HG03045 (cell line): ENCODE measurements at regions not wholly inside any gene's neighbourhood (a gene's known extent, or its start where the extent isn't known, plus 50 kb on each side); places are given as distances from the start of the nearest gene placed in this dataset.

Experiments used
- ATAC-seq: cut with Tn5 transposase; IDR thresholded peaks from one replicate; pipeline ENCODE4 v1.9.1; 2021; ENCODE audit warnings: mild to moderate bottlenecking, moderate library complexity; ENCODE audit not compliant: unreplicated experiment

DNA sequence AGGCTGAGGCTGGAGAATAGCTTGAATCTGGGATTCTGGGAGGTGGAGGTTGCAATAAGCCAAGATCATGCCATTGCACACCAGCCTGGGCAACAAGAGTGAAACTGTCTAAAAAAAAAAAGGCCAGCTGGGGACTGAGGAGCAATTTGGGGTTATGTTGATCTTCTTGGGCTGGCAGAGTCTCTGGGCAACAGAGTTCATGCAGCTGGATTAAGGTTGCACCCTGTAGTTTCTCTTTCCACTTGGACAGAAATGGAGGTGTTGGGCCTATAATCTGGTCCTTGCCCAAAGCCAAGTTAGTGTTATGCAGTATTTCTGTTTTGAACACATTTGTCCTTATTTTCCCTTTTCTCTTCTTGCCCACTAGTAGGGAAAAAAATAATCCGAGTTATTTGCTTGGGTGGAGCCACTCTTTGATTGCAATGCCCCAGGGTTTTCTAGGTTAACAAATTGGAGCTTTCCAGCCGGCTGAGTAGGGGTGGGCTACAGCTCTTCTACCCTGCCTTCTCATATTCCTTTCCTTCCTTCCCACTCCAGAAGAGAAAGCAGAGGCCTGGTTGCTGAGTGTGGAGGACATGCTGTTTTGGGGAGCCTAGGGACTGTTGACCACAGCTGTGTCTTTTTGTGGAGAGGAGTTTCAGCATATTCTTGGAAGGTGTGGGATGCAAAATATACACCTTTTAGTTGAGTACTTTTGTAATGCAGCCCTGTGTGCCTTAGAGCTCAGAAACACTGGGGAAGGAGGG is 213.9 kb downstream of the SOX4 start:
- ATAC-seq = no peak

- no peak for ATAC-seq
These were observed 214.5 kb downstream of the SOX4 start for GRCh38 chr6:21808045-21808470.

DNA sequence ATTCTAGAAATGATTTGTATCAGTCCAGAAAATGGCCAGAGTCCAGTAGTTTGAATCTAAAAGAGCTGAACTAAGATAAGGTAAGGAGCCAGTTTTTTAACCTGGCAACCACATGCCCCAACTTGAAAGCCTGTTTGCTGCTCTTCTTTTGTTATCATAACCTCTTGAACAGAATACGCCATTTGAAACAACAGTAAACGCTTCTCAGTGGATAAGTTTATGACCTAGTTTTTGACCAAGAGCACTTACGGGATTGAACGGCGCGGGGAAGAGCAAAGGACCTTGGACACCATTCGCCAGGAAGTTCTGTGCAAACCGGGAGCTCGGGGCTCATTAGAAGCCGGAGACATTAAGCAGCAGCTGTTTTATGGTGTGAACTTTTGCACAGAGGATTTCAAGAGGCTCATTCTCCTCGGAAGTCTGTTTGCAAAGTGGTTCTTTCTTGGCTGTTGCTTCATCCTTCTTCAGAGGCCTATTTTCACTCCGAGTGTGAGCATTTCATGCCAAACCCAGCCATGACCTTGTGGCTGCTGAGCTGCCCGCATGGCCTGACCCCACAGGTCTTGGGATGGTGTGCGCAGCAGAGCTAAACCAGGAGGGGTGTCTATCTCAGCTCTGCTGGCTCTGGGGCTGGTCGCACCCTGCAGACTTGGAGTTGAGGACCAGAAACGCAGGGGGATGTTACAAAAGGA is 215.1 kb downstream of the SOX4 start:
- ATAC-seq = no peak

GRCh38 chr6:21811484-21811883 is 217.9 kb downstream of the SOX4 start:
- no peak for ATAC-seq

DNA sequence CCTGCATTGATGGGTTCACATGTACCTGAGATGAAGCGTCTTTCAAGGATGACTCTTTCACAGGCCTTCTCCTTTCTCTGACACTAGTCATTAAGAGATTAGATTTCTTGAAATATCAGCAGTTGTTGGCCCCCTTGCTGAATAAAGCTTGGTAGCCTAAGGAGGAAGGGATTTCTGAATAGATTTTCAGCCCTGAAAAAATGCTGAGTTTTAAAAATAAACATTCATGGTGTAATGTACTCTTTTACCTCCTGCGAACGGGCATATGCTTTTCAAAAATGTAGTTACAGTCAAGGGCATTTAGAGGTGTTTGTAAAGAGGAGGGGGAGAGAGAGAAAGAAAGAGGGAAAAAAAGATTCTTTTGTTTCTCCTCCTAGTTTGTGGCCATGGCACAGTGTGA is 222.7 kb downstream of the SOX4 start:
- no peak for ATAC-seq

- no peak for ATAC-seq
These were observed 226.9 kb downstream of the SOX4 start for GRCh38 chr6:21820442-21820841.

- ATAC-seq = no peak
These were observed 229.8 kb downstream of the SOX4 start for GRCh38 chr6:21823371-21823770.

DNA sequence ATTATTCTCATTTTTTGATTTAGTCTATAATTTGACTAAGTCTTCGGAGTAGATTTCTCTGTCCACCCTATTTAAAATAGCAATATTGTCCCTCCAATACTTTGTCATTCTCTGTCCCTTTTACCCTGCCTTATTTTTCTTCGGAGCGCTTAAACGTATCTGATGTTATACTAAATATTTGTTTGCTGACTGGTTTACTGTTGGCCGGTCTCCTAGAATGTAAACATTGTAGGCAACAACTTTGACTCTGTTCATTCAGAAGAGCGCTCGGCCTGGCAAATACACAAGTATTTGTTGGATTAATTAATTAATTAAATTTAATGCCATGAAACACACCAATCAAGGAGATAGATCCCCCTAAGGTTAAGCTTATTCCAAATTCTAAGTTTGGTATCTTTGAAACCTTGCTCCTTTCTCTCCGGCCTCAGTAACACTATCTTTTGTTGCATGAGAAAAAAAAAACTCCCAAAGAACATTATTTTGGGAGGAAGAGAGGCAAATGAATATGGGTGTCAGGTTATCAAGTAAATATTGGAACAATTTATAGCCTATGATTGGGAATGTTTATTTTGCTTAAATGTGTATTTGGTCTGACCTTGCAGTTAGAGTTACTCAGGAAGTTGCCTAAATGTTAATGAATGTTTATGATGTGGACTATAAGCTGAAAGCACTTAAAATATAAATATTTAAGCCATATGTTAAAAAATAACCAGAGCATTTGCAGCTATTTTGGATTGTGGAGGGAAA is 231.1 kb downstream of the SOX4 start:
- no peak for ATAC-seq

GRCh38 chr6:21826023-21826422 is 232.5 kb downstream of the SOX4 start:
- no peak for ATAC-seq

DNA sequence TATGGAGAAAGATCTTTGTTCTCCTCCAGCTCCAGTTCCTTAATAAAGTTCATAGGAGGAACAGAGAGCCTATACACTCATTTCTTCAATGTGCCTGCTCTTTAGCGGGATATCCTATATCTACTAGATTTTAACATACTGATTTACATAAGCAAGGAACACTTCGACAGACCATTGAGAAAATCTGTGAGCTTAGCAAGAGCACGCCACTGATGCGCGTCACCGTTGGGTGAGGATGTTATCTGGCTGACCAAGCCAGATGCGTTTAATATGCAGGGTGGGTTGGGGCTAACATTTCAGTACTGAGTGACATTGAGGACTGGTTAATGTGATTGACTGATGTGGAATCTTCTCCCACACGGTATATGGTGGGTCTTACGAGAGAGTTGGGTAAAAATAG is 233.4 kb downstream of the SOX4 start:
- ATAC-seq = no peak

DNA sequence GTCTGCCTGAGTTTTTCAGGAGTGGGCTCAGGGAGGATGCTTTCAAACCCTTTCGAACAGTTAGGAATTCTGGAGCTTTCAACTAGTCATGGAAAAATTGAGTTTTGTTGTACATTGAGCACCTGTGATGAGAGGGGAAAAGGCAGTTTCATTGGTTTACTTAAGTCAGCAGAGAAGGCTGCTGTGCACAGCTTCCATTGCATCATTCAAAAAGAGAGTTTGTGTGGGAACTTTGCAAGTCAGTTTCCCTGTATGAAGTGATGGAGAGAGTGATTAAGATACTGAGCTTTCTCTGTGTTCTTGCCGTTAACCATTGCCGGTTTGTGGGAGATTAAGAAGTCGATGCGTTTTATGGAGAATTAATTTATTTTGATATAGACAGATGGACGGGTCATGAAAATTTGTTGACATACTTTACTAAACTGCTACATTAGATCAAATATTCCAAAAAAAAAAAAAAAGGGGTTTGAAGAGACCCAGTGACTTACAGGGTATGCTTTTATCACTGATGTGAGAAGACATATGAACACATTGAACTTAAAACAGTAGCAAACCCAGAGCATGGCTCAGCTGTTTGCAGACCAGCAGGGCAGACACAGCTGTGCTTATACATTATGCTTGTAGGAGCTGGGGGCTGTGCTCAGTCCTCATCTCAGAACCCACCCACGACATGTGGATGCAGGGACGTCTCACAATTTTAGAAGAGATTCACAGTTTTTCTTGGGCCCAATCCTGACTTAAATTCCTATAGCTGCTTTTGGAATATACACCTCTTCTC is 234.1 kb downstream of the SOX4 start:
- ATAC-seq = no peak

GRCh38 chr6:21828704-21829103 is 235.2 kb downstream of the SOX4 start:
- no peak for ATAC-seq

- no peak for ATAC-seq
These were observed 235.6 kb downstream of the SOX4 start for GRCh38 chr6:21829126-21829525.

- no peak for ATAC-seq
These were observed 238.2 kb downstream of the SOX4 start for GRCh38 chr6:21831521-21832291.

DNA sequence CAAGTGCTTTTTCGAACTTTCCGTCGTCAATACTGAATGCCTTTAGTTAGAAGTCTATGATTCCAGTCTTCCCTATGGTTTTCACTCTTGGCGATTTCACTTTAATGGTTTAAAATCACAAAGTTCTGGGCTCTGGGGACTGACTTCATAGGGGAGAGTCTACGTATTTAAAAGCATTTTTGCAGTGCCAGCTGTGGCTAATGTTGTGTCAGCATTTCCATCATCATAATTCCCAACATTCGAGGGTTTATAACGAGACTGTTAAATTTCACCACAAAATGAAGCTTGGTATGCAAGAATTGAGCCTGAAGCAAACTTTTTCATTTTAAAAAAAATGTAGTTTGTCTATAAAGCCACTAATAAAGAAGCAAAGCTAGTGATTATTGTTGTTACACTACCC is 242.7 kb downstream of the SOX4 start:
- no peak for ATAC-seq

DNA sequence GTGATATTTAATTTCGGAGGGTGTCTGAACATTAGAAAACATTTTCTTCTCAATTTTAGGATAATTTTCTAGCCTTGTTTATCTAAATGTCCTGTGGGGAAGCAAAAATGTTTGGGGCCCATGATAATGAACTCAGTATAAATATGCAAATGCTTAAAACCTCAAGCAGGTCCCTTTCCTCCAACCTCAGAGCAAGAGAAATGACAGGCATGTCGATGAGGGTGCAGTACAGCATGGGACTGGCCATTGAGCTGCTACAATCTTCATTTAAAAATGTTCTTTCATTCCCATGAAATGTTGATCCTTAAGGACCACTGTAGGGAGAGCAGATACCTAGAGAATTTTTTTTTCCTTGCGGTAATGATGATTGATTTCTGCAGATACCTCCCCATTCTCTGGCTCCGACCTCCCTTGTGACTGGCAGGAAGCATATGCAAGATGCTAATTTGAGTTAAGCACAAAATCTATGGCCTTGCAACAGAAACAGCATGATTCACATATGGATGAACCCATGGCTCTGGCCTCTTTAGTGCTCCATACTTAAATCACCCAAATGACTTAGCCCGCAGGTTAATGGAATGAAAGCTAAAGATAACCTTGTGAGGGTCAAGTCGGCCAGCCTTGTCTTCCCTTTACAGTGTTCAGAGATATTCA is 243.3 kb downstream of the SOX4 start:
- ATAC-seq = no peak

- ATAC-seq = no peak
These were observed 246.9 kb downstream of the SOX4 start for GRCh38 chr6:21840428-21840827.

DNA sequence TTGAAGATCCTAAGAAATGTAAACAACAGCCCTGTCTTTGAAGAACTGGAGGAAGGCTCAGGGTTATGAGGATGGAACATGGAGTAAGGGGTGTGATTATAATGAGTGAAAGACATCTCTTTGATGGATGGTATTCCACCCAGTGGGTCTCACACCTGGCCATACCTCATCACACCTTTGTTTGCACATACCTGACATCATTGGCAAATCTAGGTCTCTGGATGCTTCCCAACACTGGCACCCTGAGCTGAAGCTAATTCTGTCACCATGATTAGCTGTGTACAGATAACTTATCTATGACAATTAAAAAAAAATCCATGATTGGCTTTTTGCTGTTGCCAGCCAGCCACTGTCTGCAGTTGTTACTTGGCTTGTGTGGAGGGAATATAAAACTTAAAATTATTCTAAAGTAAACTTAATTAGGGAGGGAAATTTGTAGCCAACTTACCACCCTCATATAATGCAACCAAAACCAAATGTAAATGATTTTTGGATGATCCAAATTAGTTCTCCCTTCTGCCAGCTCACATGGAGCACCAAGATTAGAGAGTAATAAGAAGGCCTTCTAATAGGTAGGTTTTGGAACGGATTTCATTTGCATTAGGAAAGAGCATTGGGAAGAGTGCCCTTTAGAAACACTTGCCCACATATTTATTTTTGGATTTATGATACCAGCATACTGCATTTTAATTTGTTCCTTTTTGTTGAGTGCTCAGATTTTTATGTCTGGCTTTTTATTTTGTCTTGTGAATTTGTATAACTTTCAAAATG is 249.5 kb downstream of the SOX4 start:
- no peak for ATAC-seq
